Lower lobe of right lung (tissue), 2 donors: ENCODE measurements at regions not wholly inside any gene's neighbourhood (a gene's known extent, or its start where the extent isn't known, plus 50 kb on each side); places are given as distances from the start of the nearest gene placed in this dataset.

ENCODE experiments used
- ATAC-seq, 2 donors: fragments of 200-7000 bp; cut with Tn5 transposase; one replicate each; pipeline ENCODE4 v1.9.1; 2020 to 2022; ENCODE audit warnings: mild to moderate bottlenecking in 2 of 2, moderate library complexity in 2 of 2
- DNase-seq: peaks from one replicate; pipeline ENCODE4 v3.0.0-alpha.2; 2020
- H3K27ac ChIP-seq: fragments of 200-600 bp; one replicate; pipeline ENCODE4 v1.8.0; 2022
- H3K27me3 ChIP-seq: fragments of 200-600 bp; one replicate; pipeline ENCODE4 v1.8.0; 2022; ENCODE audit warnings: low read depth
- H3K36me3 ChIP-seq: fragments of 200-600 bp; one replicate; pipeline ENCODE4 v1.8.0; 2022; ENCODE audit warnings: mild to moderate bottlenecking
- H3K4me1 ChIP-seq: fragments of 200-600 bp; one replicate; pipeline ENCODE4 v1.8.0; 2022
- H3K4me3 ChIP-seq: fragments of 200-600 bp; one replicate; pipeline ENCODE4 v1.8.0; 2022; ENCODE audit warnings: mild to moderate bottlenecking
- H3K9me3 ChIP-seq: fragments of 200-600 bp; one replicate; pipeline ENCODE4 v1.8.0; 2022
- intact Hi-C: fragments of 100-400 bp; cut with DNase I; formaldehyde crosslinking; loops from one replicate; pipeline ENCODE4 v1.11.0; 2022
- TF ChIP-seq, protein P1 (sequence below): fragments of 200-600 bp; IDR thresholded peaks from one replicate; pipeline ENCODE4 v1.8.0; 2022; ENCODE audit warnings: antibody characterized with exemption, mild to moderate bottlenecking
- donor health status: DM: no; HTN: yes; CAD: no; lungs with severe emphysema.

DNA sequence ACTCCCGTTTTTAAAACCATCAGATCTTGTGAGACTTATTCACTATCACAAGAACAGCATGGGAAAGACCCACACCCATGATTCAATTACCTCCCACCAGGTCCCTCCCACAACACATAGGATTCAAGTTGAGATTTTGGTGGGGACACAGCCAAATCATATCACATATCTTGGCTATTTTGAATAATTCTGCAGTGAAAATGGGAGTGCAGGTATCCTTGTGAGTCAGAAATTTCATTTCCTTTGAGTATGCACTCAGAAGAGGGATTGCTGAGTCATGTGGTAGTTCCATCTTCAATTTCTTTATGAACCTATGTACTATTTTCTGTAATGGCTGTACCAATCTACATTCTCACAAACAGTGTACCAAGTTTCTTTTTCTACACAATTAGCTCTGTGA is 125.8 kb downstream of the ANKRD7 start:
- Histone ChIP-seq H3K4me3 (no peak overlapping the region), H3K27ac (no peak overlapping the region), H3K4me1 (no peaks in the 10 kb centered on the region), H3K36me3 (no peaks in the 10 kb centered on the region), H3K9me3 (no peaks in the 10 kb centered on the region), H3K27me3 (no peaks in the 10 kb centered on the region)
- ATAC-seq = no peak
- TF ChIP-seq, protein P1, sequence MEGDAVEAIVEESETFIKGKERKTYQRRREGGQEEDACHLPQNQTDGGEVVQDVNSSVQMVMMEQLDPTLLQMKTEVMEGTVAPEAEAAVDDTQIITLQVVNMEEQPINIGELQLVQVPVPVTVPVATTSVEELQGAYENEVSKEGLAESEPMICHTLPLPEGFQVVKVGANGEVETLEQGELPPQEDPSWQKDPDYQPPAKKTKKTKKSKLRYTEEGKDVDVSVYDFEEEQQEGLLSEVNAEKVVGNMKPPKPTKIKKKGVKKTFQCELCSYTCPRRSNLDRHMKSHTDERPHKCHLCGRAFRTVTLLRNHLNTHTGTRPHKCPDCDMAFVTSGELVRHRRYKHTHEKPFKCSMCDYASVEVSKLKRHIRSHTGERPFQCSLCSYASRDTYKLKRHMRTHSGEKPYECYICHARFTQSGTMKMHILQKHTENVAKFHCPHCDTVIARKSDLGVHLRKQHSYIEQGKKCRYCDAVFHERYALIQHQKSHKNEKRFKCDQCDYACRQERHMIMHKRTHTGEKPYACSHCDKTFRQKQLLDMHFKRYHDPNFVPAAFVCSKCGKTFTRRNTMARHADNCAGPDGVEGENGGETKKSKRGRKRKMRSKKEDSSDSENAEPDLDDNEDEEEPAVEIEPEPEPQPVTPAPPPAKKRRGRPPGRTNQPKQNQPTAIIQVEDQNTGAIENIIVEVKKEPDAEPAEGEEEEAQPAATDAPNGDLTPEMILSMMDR = no peak
- no peak for DNase-seq
- intact Hi-C loops = no loop called here

DNA sequence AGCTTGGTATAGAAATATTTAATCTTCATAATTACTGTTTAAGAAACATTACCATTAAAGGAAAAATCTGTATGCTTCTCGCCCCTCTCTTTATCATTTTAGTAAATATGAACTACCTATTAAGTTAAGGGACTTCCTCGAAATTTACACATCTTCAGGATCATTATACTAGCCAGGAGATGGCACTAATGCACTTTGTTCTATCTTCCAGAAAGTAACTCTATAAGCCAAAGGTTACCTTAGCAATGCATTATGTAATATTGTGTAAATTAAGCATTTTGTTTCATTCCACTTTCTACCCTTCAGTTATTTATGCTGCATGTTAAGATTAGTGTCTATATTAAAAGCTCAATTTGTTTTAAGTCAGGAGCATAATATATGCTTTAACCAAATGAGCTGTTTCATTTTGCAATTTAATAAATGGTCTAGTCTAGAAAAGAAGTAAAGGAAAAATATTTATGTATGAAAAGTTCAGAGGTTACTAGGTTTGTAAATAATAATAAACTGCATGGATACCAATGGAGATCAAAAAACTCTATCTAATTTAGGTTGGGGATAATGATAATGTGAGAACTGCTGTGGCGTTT is 128.5 kb downstream of the ANKRD7 start:
- H3K36me3 ChIP-seq = no peaks in the 10 kb centered on the region
- H3K9me3 ChIP-seq = peaks cover 4% of the 10 kb centered on the region
- no peaks in the 10 kb centered on the region for H3K4me1 ChIP-seq
- DNase-seq = no peak
- TF ChIP-seq, protein P1 = no peak
- intact Hi-C loops = no loop called here
- no peak for ATAC-seq
- H3K27ac ChIP-seq = no peak overlapping the region
- no peaks in the 10 kb centered on the region for H3K27me3 ChIP-seq
- no peak overlapping the region for H3K4me3 ChIP-seq

DNA sequence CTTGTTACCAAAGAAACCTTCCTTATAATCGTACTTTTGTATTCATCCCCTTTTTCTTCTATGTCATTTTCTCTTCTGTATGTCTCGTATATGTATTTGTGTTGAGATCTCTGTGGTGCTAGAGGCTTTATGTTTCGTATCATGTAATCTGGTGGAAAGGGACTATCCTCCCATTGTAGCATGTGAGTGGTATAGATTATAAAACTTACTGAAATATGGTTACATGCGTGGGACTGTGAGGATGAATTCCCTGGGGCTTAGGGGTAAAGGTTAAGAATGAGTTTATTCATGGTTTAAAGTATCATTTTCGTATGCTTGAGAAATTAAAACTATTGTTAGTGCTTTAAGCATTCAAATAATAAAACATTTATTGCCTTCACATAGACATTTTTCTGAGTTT is 141.9 kb downstream of the ANKRD7 start:
- no peak for DNase-seq
- Histone ChIP-seq H3K4me1 (no peaks in the 10 kb centered on the region), H3K27me3 (no peaks in the 10 kb centered on the region), H3K9me3 (no peaks in the 10 kb centered on the region), H3K36me3 (no peaks in the 10 kb centered on the region), H3K4me3 (no peak overlapping the region), H3K27ac (no peak overlapping the region)
- no peak for ATAC-seq
- intact Hi-C loops = no loop called here
- TF ChIP-seq, protein P1 = no peak

DNA sequence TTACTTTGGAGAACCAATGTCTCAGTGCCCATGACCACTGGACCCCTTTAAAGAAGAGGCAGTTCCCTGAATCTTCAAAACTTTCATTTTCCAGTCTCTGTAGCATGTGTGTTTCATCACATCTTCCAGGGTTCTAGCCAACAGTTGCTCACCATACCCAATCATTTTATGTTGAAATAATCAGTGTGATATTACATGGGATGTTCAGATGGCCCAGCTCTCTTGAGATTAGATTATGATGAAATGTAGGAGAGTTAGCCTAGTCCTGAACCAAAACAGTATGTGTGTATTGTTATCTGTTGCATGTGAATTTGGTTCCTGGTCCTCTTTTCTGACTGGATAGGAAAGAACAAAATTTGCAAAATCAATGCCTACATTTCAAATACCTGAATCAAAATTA is 144.5 kb downstream of the ANKRD7 start:
- TF ChIP-seq, protein P1 = no peak
- no peaks in the 10 kb centered on the region for H3K36me3 ChIP-seq
- no peak for DNase-seq
- H3K4me3 ChIP-seq = no peak overlapping the region
- H3K27ac ChIP-seq = no peak overlapping the region
- no peaks in the 10 kb centered on the region for H3K9me3 ChIP-seq
- H3K4me1 ChIP-seq = no peaks in the 10 kb centered on the region
- intact Hi-C loops = no loop called here
- ATAC-seq = no peak
- H3K27me3 ChIP-seq = no peaks in the 10 kb centered on the region

DNA sequence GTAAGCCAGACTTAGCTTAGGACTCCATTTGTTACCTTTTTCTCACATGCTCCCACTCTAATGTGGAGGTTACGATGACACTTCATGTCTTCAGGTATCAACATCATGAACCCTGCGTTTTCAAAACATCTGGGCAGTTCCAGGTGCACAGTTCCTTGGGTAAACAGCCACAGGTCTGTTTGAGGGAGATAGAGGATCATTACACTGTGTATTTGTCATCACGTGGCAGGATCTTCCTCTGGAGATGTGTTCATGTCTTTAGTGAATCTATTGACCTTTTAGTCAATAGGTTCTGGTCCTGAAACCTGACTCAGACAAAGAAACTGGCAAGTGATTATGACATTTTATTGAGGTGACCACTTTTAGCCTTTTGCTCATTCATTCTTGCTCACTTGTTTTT is 145.5 kb downstream of the ANKRD7 start:
- Histone ChIP-seq H3K27me3 (no peaks in the 10 kb centered on the region), H3K36me3 (no peaks in the 10 kb centered on the region), H3K27ac (no peak overlapping the region), H3K4me3 (no peak overlapping the region), H3K4me1 (no peaks in the 10 kb centered on the region), H3K9me3 (no peaks in the 10 kb centered on the region)
- no peak for DNase-seq
- intact Hi-C loops = no loop called here
- TF ChIP-seq, protein P1 = no peak
- no peak for ATAC-seq

DNA sequence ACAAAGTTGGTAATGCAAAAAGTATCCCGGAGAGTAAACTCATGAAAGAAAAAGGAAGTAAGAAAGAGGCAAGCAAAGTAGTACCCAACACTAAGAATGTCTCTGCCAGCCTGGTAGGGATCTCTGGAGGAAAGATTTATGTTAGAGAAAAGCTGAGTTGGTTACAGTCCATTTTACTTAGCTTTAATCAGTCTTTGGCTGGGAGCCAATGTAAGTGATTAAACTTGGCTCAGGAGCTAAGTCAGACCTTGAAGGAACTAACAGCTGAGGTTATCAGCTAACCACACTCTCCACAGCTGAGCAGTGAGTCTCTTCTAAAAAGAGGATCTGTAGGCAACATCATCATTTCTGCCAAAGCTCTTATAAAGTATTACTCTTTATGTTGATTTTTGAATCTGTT is 148.0 kb downstream of the ANKRD7 start:
- Histone ChIP-seq H3K36me3 (no peaks in the 10 kb centered on the region), H3K4me3 (no peak overlapping the region), H3K4me1 (no peaks in the 10 kb centered on the region), H3K27ac (no peak overlapping the region), H3K27me3 (no peaks in the 10 kb centered on the region), H3K9me3 (no peaks in the 10 kb centered on the region)
- DNase-seq = no peak
- TF ChIP-seq, protein P1 = no peak
- ATAC-seq = no peak
- intact Hi-C loops = no loop called here
